HTR-8/SVneo (cell line): ENCODE measurements at regions not wholly inside any gene's neighbourhood (a gene's known extent, or its start where the extent isn't known, plus 50 kb on each side); places are given as distances from the start of the nearest gene placed in this dataset.

Experiments
- DNase-seq: peaks from one replicate; pipeline ENCODE4 v3.0.0; 2011; ENCODE audit warnings: low spot score, mixed read lengths; ENCODE audit not compliant: insufficient read length
- FAIRE-seq: peaks from 2 replicates; lab custom pipeline; 2011; peaks lifted over from hg19 to GRCh38; lab: Jason Lieb, UNC

DNA sequence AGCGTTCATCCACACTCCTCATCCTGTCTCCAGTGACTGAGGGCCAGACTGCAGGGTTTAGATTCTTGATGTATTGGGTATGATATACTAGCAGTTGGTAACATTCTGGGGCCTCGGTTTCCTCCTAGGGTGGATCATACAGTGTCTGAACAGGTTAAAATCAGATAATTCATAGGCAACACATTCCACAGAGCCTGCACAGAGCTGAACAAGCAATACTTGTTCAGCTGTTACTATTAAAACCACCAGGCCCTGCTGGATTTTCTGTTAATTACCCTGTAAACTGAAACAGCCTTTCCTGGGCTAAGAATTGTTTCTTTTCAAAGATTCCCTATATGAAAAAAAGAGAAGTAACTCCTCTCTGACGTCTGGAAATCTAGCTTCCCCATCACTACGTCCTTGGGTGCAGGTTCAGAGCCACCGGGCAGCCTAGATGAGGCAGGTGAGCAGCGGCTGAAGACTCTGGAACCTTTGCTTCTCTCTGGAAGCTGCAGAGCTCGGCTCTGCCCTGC is 1313.5 kb upstream of the WWC1 start:
- DNase-seq, result no peak
- FAIRE-seq, result no peak

GRCh38 chr5:166979307-166979895 is 1312.0 kb upstream of the WWC1 start:
- peak; percentile 10 for DNase-seq
- no peak for FAIRE-seq

GRCh38 chr5:166980666-166981065 is 1310.8 kb upstream of the WWC1 start:
- FAIRE-seq (no peak), DNase-seq (no peak)

- no peak for FAIRE-seq
Measured at GRCh38 chr5:166982226-166982625, 1309.2 kb upstream of the WWC1 start.

GRCh38 chr5:166991601-166992000 is 1299.8 kb upstream of the WWC1 start:
- FAIRE-seq, result no peak

More at GRCh38 chr5:166982226-166982625, 1309.2 kb upstream of the WWC1 start:
- DNase-seq, result no peak

GRCh38 chr5:166992108-166992507 is 1299.3 kb upstream of the WWC1 start:
- DNase-seq (no peak), FAIRE-seq (no peak)

More at GRCh38 chr5:166991601-166992000, 1299.8 kb upstream of the WWC1 start:
- no peak for DNase-seq

GRCh38 chr5:166992874-166993722 is 1298.3 kb upstream of the WWC1 start:
- DNase-seq (no peak), FAIRE-seq (no peak)

DNA sequence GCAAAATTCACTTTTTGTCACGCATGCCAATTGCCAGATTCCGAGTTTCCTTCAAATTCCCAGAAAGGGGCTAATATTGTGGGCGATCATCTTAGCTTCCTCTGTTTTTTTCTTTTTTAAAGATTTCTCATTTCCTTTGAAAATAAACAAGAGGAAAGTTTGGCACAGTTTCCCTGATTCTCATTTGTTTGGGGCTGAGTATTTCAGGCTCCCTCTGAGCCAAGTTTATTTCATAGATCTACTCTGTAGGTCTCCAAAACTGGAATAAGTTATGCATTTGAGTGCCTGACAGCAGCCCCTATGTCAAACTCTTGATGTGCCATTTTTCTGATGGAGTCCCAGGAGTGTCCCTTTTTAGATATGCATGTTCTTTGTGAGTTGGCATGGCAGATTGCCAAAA is 1297.2 kb upstream of the WWC1 start:
- FAIRE-seq (no peak), DNase-seq (no peak)

DNA sequence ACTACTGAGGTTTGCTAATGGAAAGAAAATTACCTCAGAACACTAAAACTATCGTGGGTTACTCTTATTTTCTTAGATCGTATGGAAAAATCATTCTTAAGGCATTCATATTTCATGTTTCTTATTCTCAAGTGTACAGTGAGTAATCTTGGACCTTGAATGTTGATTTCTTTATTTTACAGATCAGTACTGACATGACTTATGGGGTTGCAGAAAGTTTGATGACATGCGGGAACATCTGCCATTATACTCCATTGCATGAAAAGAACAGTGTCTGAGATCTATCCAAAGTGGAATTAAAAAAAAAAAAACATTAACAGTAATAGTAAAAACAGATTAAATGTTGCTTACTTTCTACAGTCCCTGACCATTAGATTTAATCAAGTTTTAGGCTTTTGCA is 1290.2 kb upstream of the WWC1 start:
- FAIRE-seq, result no peak
- DNase-seq, result no peak

GRCh38 chr5:167008705-167009104 is 1282.7 kb upstream of the WWC1 start:
- FAIRE-seq, result no peak

DNA sequence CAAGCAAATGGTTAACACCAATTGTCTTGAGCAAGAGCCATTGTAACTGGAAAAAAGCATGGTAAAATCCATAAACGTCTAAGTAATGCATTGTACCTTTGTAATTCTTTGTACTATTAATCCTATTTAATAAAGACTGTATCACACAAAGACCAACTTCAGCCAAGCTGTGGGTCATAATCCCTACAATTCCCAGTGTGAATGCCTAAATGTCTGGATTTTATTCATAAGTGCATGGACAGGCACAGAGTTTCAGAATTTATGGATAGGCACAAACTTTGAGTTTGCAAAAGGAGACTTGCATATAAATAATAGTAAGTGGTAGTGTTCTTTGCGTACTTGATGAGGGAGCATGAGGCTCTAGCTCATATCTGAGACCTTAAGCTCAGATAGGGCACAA is 1280.2 kb upstream of the WWC1 start:
- DNase-seq (no peak), FAIRE-seq (no peak)

More at GRCh38 chr5:167008705-167009104, 1282.7 kb upstream of the WWC1 start:
- DNase-seq, result no peak

DNA sequence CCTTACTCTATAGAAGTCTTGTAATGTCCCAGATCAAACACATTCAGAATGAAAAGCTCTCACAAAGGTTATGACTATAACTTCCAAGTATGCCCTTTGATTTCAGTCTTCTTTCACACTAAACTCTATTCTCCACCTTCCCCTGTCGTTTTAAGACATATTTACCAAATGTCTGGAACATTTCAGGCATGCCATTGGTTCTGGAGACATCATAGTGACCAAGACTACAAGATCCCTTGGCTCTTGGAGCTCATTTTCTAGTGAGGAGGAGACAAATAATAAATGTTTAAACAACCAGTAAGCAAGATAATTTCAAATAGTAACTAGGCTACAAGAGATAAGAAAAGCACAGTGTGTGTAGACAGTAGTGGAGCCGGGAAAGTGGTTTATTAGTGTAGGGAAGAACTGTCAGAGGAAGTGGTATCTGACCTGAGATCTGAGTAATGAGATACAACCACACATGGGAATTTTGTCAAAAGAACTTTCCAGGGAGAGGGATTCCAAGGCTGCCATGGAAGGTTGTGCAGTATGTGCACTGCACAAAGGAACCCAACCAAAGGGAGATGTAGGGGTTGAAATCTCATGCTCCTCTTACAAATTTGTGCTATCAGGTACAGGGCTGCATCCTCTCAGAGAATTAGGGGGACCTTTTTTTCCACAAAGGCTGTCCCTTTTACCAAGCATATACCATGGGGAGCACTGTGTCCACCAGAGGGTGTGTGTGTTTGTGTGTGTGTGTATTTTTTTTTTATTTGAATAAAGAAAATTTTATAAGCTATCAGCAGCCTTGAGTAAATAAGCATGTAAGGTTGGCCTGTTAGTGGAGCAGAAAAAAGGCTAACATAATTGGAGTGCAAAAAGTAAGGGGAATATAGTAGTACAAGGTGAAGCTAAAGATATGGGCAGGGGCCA is 1279.1 kb upstream of the WWC1 start:
- FAIRE-seq (no peak), DNase-seq (no peak)

GRCh38 chr5:167014401-167015056 is 1276.9 kb upstream of the WWC1 start:
- DNase-seq (no peak), FAIRE-seq (no peak)

- DNase-seq, result no peak
- FAIRE-seq, result no peak
Measured at GRCh38 chr5:167020418-167020817, 1271.0 kb upstream of the WWC1 start.

GRCh38 chr5:167029488-167029887 is 1262.0 kb upstream of the WWC1 start:
- DNase-seq (no peak), FAIRE-seq (no peak)

GRCh38 chr5:167030500-167031120 is 1260.8 kb upstream of the WWC1 start:
- FAIRE-seq (no peak), DNase-seq (no peak)

DNA sequence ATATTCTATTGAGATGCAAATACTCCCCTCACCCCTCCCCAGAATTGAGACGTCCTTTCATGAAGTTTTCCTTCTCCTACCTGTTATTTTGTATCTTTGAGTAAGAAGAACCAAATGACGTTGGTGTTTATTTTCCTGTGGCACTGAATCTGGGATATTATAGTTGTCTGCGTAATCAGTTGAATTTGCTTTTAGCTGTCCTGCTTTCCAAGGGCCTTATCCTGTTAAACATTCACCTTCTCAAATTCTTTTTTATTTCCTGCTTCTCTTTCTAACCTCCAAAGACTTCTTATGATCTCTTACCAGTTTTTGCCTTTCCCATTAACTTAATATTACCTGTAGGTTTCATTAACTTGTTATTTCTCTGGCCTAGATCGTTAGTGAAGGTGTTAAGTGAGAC is 1254.9 kb upstream of the WWC1 start:
- no peak for DNase-seq
- FAIRE-seq, result no peak

DNA sequence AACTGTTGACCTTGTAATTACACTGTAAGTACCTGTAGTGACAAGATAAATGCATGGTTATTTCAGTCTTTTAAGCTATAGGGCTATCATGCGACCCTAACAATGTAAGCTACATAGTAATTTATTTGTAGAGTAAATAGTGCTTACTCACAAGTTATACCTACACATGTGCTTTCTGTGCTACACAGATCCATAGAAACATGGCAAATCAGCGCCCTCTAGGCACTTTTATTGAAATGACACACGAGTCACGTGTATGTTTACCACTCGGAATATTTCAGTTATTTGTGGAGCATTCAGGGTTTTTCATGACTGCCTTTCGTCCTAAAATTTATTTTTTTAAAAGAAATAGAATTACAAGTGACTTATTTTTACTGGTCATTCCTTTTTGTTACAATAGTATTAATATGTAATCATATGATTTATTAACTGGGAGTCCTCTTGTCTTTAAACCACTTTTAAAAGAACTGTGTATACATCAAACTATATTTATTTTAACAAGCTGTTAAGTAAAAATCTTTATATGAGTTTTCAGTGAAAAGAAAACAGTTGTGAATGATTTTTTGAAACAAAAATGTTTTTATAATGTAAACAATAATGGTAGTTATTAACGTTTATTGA is 1242.3 kb upstream of the WWC1 start:
- peak; percentile 24 for DNase-seq
- FAIRE-seq, result no peak
